ENCODE measurements at regions not wholly inside any gene's neighbourhood (a gene's known extent, or its start where the extent isn't known, plus 50 kb on each side); places are given as distances from the start of the nearest gene placed in this dataset.

GRCh38 chr7:121505540-121506182, 109.6 kb upstream of the FAM3C start:
- H3K27ac ChIP-seq (ENCODE audit: low read length), result no peak overlapping the region
- no TSS peak for BruUV-seq (replicated peaks)
- H3K27me3 ChIP-seq (ENCODE audit: control insufficient read depth, insufficient read depth, low read length), result no peaks in the 10 kb centered on the region
- H3K9me3 ChIP-seq (ENCODE audit: control insufficient read depth, insufficient read depth, low read depth, low read length), result peaks cover 32% of the 10 kb centered on the region; the same call in 1 of the 2 replicates
- POLR2A ChIA-PET, result no interaction called here
- no peaks in the 10 kb centered on the region; the same call in 1 of the 2 replicates for H3K4me1 ChIP-seq (ENCODE audit: control insufficient read depth, insufficient read depth, low read length)
- intact Hi-C loops (cut with micrococcal nuclease; ENCODE audit: unreplicated experiment), result no loop called here
- no peak for DNase-seq (ENCODE audit: low read depth, low spot score)
- TF ChIP-seq POLR2AphosphoS5 (IDR thresholded peaks at IDR 0.05; ENCODE audit: low read depth, low read length) (no peak), SIN3A (IDR thresholded peaks at IDR 0.05; ENCODE audit: borderline replicate concordance, insufficient read depth, low read depth, low read length) (no peak), TCF7L2 (IDR thresholded peaks at IDR 0.05; ENCODE audit: low read depth, low read length) (no peak), REST (IDR thresholded peaks at IDR 0.05; ENCODE audit: insufficient read depth in 1 of 2, low read depth in 2 of 2, low read length in 1 of 2) (no peak), CTCF (IDR thresholded peaks at IDR 0.05) (no peak)
- H3K4me3 ChIP-seq (ENCODE audit: low read depth in 2 of 2, low read length in 2 of 2), result no peak overlapping the region
- CTCF ChIA-PET, result no interaction called here
- ATAC-seq, result no peak
- in situ Hi-C loops (cut with HindIII; ENCODE audit: low pct_unique_long_range_greater_than_20kb, low sequenced_read_pairs), result no loop called here
- H3K36me3 ChIP-seq (ENCODE audit: control insufficient read depth, insufficient read depth, low read length), result no peaks in the 10 kb centered on the region

DNA sequence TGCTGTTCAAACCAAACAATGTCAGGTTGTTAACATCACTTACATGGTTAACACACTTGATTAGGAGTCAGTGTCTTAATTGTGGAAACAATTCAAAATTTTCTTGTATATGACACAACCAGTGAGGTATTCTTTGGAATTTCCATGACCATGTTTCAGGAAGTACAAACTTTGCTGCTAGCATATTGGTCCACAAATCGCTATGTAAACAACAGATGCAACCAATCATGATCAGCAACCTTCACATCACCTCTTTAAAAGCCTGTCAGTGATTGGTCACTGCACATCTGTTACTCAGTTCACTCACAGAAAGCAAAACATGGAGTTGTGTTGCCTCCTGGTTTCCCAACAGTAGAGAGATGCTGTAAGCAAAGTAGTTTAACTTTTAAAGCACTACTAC, 108.9 kb upstream of the FAM3C start:
- in situ Hi-C loops (cut with HindIII; ENCODE audit: low pct_unique_long_range_greater_than_20kb, low sequenced_read_pairs) (no loop called here), intact Hi-C loops (cut with micrococcal nuclease; ENCODE audit: unreplicated experiment) (no loop called here)
- DNase-seq (ENCODE audit: low read depth, low spot score), result no peak
- Histone ChIP-seq H3K27ac (ENCODE audit: low read length) (no peak overlapping the region), H3K4me1 (ENCODE audit: control insufficient read depth, insufficient read depth, low read length) (no peaks in the 10 kb centered on the region; the same call in 1 of the 2 replicates), H3K9me3 (ENCODE audit: control insufficient read depth, insufficient read depth, low read depth, low read length) (peaks cover 26% of the 10 kb centered on the region; the same call in 1 of the 2 replicates), H3K4me3 (ENCODE audit: low read depth in 2 of 2, low read length in 2 of 2) (no peak overlapping the region), H3K36me3 (ENCODE audit: control insufficient read depth, insufficient read depth, low read length) (no peaks in the 10 kb centered on the region), H3K27me3 (ENCODE audit: control insufficient read depth, insufficient read depth, low read length) (no peaks in the 10 kb centered on the region)
- TF ChIP-seq SIN3A (IDR thresholded peaks at IDR 0.05; ENCODE audit: borderline replicate concordance, insufficient read depth, low read depth, low read length) (no peak), REST (IDR thresholded peaks at IDR 0.05; ENCODE audit: insufficient read depth in 1 of 2, low read depth in 2 of 2, low read length in 1 of 2) (no peak), POLR2AphosphoS5 (IDR thresholded peaks at IDR 0.05; ENCODE audit: low read depth, low read length) (no peak), TCF7L2 (IDR thresholded peaks at IDR 0.05; ENCODE audit: low read depth, low read length) (no peak), CTCF (IDR thresholded peaks at IDR 0.05) (no peak)
- POLR2A ChIA-PET, result no interaction called here
- ATAC-seq, result no peak
- BruUV-seq (replicated peaks), result no TSS peak
- CTCF ChIA-PET, result no interaction called here
